HG02840 (cell line): ENCODE measurements at regions not wholly inside any gene's neighbourhood (a gene's known extent, or its start where the extent isn't known, plus 50 kb on each side); places are given as distances from the start of the nearest gene placed in this dataset.

Experiments used
- ATAC-seq: cut with Tn5 transposase; IDR thresholded peaks from one replicate; pipeline ENCODE4 v1.9.1; 2021; ENCODE audit warnings: mild to moderate bottlenecking, moderate library complexity, moderate number of reproducible peaks; ENCODE audit not compliant: unreplicated experiment, low FRiP score

DNA sequence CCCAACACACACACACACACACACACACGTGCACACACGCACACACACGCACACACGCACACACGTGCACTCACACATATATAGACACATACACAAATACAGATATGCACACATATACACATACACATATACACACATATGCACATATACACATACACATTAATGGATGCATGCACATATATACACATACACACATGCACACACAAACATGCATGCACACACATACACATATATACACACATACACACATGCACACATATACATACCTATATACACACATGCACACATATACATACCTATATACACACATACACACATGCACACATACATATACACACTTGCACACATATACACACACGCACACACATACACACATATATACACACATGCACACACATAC, 312.4 kb upstream of the PFKP start:
- ATAC-seq: no peak

DNA sequence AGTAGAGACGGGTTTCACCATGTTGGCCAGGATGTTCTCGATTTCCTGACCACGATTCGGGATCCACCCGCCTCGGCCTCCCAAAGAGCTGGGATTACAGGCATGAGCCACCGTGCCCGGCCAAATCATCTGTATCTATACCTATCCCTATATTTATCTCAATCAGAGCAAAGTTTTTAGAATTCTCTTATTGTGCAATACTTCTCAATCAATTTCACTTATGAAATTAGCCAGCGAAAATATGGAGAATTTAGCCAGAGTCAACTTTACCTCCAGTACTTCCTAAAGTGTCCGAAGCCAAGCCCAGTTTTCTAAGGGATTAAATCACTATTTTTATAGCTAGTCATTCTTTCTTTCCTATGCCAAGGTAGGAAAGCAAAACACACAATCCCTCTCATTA, 319.1 kb upstream of the PFKP start:
- ATAC-seq: no peak

DNA sequence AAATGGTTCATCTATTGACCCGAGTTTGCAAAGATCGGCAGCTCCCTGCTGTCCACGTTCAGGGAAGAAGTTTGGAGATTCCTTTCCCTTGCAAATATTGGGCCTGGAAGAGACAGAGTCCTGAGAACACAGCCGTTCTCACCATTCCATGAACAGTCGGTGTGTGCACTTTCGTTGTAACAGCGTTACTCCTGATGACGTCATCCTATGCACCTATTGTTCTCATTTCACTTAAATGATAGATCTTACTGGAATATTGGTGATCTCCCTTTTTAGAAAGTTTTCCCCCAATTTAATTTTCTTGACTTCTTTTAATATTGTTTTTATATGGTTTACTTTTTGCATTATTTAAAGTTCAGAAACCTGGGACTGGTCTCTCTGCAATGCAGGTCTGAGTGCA, 320.7 kb upstream of the PFKP start:
- no peak for ATAC-seq

DNA sequence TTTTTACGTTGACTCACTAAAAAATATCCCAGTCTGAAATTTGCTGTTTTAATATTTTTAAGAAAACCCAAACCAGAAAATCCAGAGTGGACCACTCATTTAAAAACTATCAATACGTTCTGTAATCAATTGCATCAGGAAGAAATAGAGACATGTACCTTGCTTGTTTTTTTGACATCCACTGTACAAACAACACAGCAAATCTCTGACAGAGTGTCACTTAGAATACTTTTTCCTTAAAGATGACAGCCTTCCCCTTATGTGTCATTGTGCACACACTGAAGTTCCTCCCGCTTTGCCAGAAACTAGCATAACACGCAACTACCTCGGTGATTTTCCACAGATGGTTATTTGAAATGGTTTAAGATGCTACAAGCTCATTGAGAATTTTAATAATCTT, 321.7 kb upstream of the PFKP start:
- no peak for ATAC-seq

DNA sequence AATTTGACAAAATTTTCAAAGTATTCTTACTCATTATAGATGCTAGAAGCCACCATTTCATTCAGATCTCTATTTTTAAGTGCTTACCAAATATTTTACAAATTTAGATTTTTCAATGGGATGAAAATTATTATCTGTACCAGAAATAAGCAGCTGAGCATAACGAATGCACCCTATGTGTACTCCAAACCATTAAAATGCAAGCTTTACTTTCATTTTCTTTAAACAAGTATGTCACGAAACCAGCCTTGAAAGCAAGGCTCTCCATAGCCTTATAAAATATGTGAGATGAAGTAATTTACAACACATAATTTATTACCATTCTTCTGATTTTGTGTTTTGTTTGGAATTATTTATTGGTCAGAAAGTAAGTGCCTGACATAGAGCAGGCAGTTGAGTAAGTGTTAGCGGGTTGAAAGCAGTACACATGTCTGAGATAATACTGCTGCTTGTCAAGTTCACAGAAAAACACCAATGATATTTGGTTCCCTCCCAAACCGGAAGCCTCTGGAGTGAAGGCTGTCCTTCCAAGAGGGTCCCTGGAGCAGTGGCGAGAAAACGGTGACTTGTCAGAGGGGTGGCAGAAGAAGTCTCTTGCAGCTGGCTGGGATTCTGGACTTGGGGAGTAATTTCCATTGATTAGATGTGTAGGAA, 322.7 kb upstream of the PFKP start:
- ATAC-seq: no peak

DNA sequence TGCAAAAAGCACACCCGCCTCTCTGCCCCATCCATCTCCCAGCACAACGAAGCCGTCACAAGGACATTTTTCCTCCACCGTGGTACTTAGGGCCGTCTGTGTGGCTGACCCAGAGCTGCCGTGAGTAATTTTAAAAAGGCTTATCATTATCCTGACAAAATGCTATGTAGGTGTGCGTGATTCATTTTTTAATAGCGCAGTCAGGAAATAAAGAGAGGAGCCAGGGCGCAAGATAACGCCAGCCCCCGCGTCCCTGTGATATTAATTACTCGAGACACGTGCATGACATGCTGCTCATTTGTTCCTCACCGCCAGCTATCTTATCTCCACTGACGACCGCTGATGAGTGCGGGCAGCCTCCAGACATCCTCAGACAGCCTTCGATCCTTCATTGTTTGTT, 332.7 kb upstream of the PFKP start:
- no peak for ATAC-seq

DNA sequence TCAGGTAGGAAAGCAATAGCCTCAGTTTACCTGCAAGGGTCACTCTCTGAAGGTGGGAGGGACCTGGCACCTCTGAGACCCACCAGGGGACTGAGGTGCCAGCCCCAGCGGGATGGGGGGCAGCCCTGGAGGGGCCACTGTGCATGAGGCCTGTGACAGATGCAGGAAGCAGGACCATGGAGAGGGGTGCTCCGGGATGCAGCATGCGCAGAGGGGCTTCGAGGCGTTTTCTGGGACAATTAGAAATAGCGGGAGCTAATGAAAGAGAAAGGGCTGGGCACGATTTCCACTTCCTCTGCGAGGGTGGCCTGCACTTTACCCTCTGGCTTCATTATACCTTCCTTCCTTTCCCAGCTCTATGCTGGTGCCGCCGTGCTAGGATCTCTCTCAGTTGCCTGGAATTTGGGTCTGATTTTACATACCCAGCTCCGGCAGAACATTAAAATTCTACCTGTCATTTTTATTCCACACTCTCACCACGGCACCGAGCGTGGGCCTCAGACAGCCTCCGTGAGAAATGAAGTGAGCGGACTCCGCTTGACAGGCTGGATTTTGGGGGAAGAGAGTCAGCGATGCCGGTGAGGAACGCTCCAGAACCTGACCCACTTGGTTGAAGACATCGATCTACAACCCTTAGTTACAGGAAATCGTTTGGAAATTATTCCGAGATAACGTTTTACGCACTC, 333.9 kb upstream of the PFKP start:
- no peak for ATAC-seq

DNA sequence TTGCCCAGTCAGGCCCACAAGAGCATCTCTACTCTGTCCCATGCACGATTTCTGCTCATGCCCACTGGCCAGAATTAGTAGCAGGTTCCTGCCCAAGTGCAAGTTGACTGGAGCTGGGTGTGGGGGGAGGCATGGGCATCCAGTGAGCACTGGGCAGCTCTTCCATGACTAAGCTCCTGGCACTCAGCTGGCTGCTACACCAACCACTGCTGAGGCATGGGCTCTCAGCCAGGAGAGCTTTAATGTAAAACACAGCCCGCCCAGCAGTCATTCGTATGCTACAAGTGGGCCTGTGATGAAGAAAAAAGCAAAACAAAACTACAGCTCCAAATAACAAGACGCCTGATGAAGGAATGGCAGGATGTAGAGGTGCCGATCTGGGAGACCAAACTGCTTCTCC, 335.4 kb upstream of the PFKP start:
- no peak for ATAC-seq

DNA sequence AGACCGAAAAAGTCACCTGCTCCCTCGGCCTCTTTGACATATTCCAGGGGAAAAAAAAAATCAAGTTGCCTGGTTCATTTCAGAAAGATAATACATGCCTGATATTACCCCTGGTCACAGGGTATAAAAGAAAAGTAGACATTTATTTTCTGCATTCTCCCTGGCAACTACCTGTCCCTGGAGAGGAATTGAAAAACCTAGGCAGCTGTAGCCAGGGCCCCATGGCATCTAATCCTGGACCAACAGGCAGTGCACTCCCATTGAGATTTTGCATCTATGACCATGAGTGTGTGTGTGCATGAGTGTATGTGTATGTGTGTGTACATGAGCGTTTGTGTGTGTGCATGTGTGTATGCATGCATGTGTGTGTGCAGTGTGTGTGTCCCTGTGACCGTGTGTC, 338.2 kb upstream of the PFKP start:
- no peak for ATAC-seq

DNA sequence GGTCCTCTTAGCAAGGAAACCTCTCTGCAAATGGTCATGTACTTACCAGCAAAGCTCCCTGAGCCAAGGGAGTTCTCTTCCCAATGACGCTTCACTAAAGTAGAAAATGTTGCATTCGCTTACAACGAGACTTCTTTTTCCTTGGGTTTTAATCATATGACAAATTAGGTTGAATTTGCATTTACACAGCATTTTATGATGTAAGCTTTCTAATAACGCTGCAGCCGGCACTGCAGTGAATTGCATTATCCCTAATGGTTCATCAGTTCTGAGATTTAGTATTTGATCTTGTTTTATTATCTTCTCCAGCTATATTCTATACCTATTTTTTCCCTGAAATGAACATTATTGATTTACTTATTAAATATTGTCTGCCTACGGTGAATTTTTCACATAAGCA, 339.3 kb upstream of the PFKP start:
- no peak for ATAC-seq

DNA sequence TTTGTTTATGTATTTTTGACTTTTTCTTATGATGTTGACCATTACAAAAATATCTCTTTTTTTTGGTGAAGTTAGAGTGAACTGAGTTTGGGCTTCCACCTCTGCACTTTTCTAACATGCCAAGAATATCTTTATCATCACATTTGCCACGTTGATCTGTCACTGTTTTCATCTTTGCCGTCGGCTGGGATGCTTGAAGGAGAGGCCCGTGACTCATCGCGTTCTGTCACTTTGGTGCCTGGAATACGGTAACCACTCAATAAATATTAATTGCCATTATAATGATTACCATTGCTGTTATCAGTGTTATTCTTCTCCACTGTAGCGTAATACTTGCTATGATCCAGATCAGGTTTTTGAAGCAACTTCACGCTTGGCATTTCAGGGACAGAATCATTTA, 350.8 kb upstream of the PFKP start:
- ATAC-seq: no peak

DNA sequence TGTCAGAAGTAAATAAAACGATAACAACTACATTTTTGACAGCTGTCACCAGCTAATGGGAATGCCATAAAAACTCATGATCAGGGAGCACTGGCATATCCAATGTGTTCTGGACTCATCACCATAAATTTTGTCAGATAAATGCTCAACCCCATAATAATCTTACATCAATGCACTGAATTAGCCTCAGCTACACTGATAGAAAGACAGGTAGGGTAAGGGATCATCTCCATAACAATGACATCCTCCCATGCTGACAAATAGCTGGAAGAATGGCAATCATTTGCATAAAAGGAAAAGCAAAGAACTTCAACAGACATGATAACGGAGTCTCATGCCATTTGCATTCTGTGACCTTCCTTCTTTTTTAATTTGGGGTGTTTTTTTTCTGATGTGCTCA, 352.8 kb upstream of the PFKP start:
- no peak for ATAC-seq

DNA sequence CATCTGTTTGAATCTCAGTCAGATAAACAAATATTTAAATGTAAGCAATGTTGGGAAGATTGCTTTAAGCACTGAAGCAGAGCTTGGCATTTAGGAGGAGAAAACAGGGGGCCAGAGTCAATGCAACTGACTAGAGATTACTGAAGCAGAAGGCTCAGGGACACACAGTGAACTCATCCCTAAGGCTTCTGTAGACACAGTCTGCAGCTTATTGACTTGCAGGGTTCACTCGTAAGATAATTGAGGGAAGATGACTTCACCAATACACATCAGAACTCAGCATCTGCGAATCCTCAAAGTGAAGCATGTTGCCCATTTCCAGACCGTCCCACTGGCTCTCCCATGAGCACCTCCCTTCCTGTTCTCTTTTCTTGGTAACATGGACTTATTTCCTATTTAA, 363.4 kb upstream of the PFKP start:
- ATAC-seq: no peak

DNA sequence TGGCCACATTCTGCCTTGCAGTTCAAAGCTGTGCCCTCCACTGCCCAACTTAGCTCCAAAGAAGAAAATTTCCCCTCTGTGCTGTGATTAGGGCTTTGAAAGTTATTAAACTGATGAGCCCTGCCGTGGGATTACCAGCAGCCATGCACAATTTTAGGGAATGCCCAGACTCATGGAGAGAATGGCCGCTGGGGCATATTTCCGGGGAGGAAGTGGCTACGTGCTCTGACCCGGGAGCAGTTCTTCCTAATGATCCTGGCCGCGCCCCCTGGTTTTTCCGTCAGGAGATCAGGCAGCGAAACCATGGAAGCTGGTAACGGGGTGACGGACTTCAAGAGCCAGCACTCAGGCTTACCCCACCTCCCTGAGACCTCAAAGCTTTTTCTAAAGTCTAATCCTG, 365.5 kb upstream of the PFKP start:
- ATAC-seq: no peak

DNA sequence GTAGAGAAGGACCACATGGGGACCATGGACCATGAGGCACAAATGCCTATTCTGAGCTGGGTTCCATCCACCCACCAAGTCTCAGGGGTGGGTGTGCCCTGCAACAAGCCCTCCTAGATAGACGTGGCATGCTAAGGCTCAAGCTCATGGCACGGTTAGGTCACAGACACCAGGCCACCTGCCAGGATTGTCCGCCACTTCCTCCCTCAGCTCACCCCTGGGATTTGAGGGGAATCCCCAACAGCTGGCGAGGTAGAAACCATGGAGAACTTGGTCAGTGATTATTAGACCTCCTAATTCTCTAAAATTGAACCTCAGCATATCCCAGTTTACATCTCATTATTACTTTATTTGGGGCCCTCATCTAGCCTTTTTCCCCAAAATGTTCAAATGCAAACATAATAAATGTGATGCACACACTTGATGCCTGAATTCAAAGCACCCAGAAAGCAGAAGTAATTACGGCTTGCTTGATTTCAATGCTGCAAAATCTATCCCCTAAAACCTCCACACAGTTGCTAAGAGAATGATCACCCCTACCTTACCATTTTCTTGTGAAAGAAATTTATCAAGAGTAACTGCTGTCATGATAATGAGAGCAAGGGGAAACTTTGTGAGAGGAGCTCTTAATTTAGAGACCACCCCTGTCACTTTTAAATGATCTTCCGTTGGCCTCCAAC, 366.6 kb upstream of the PFKP start:
- no peak for ATAC-seq

DNA sequence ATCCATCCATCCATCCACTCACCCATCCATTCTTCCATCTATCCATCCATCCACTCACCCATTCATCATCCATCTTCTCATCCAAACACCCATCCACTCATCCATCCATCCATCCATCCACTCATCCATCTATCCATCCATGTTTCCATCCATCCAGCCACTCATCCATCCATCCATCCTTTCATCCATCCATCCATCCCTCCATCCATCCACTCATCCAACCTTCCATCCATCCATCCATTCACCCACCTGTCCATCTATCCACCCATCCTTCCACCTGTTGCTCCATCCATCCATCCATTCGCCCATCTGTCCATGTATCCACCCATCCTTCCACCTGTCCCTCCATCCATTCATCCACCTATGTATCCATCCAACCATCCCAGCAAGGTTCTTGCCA, 378.4 kb upstream of the PFKP start:
- ATAC-seq: no peak

DNA sequence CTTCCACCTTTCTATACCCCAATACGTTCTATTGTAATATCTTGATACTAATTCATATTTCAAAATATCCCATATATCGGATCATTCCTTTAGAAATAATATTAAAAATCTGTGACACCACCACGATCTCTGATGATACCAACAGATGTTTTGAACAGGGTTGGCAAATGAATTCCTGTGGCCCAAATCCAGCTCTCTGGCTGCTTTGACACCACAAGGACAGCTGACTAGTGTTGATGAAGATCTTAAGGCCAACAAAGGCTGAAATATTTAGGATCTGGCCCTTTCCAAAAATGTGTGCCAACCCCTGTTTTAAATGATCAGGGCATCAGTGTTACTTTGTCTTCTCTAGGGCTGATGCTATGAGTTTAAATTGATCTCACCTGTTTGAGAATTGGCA, 380.7 kb upstream of the PFKP start:
- no peak for ATAC-seq

DNA sequence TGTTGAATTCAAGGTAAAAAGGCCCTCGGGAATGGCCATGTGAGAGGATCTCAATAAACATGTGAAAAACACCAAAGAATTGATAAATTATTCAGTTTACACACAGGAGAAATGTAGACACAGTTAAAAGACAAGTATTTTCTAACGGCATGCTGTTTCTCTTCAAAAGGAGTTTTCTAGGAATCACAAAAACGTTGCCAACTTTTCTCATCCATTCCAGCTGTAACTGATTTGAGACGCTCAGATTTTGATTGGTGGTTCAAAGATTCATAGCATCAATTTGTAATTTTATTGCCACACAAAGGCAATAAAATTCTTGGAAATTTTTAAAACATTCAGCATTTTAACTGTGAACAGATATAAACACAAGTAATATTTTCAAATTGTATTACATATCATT, 384.9 kb upstream of the PFKP start:
- no peak for ATAC-seq

DNA sequence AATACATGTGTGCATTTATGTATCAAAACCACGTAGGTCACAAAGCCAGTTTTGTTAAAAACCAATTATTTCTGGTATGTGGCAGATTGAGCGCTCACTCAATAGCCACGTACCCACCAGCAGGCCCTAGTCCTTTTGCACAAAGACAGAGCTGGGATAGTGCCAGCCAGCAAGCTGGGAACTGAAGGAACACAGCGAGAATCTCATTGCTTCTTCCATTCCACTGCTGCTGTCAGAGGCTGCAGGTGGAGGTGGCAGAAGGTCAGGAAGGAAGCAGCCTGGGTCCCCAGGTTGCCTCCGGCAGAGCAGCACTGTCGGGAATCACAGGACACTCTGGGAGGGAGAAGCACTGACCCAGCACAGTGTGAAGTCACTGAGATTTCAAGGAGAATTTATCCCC, 385.5 kb upstream of the PFKP start:
- no peak for ATAC-seq

DNA sequence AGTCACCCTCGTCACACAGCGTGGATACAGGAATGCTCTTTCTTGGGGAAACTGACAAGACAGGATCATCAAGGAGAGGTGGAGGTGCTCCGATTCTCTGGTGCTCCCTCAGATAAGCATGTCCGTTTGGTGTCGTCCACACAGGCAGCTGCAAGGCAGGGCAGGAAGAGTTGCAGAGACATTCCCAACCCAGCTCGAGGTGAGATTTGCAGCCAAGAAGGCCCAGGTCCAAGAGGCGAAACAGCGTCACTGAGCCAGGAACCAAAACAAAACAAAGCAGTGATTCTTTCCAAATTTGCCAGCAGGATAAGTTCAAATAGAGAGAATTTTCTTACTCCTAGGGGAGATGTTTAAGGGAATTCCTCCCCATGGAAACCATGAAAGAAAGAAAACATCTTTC, 386.5 kb upstream of the PFKP start:
- no peak for ATAC-seq

DNA sequence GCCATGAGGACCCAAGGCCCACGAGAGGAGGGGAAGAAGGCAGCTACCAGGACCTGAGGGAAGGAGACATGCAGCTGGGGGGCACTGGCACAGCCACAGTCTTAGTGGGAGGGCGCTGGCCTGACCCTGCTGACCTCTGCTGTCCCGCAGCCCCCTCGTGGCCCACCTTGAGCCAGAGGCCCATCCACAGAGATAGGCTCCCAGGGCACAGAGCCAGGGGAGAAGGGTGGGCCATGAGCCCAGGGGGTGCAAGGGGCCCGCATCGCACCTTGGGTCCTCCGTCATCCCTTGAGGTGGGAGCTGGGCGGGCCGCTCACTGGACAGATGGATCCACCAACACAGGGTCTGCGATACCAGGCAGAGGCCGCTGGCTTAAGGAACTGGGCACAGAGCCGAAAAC, 387.7 kb upstream of the PFKP start:
- no peak for ATAC-seq

DNA sequence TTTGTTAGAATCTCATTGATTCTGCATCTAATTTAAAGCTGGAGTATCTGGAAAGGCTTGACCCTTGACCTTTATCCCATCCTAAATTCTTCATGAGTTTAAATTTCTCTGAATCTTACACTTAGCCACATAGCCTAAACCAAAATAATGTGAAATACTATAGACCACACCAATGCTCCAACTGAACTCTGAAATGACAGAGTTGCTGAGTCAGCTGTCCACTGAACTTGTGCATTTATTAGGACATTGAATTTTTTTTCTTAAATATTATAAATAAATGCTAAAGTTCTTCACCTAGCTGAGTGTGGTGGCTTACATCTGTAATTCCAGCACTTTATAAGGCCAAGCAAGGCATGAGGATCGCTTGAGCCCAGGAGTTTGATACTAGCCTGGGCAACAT, 390.9 kb upstream of the PFKP start:
- no peak for ATAC-seq
